A673 (cell line): ENCODE measurements at regions not wholly inside any gene's neighbourhood (a gene's known extent, or its start where the extent isn't known, plus 50 kb on each side); places are given as distances from the start of the nearest gene placed in this dataset.
"Not testable (repeated sequence)": the region's sequence is repeated elsewhere in the genome, so short reads cannot be mapped to it uniquely, and the experiment has no call there.

Source experiments
- EZH2 ChIP-seq: fragments of 200-600 bp; sonication (generic); IDR thresholded peaks from 2 replicates; pipeline ENCODE4 v1.6.1; 2017; ENCODE audit warnings: borderline replicate concordance, low read depth, mild to moderate bottlenecking, mixed read lengths, antibody characterized with exemption, low read length; ENCODE audit not compliant: poor library complexity, severe bottlenecking
- TF ChIP-seq, protein P1 (sequence below): fragments of 300-800, 200-600 bp; sonication (generic); conservative IDR thresholded peaks from 2 replicates; pipeline ENCODE4 v1.5.1; 2017; ENCODE audit warnings: low read depth, mild to moderate bottlenecking, antibody characterized with exemption, low read length, moderate library complexity, mixed read lengths

GRCh38 chr13:16151296-16151695 lies 3030.3 kb downstream of the TUBA3C start:
- TF ChIP-seq, protein P1, sequence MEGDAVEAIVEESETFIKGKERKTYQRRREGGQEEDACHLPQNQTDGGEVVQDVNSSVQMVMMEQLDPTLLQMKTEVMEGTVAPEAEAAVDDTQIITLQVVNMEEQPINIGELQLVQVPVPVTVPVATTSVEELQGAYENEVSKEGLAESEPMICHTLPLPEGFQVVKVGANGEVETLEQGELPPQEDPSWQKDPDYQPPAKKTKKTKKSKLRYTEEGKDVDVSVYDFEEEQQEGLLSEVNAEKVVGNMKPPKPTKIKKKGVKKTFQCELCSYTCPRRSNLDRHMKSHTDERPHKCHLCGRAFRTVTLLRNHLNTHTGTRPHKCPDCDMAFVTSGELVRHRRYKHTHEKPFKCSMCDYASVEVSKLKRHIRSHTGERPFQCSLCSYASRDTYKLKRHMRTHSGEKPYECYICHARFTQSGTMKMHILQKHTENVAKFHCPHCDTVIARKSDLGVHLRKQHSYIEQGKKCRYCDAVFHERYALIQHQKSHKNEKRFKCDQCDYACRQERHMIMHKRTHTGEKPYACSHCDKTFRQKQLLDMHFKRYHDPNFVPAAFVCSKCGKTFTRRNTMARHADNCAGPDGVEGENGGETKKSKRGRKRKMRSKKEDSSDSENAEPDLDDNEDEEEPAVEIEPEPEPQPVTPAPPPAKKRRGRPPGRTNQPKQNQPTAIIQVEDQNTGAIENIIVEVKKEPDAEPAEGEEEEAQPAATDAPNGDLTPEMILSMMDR, result not testable (repeated sequence)
- TF ChIP-seq EZH2, result not testable (repeated sequence)
